ENCODE measurements at regions not wholly inside any gene's neighbourhood (a gene's known extent, or its start where the extent isn't known, plus 50 kb on each side); places are given as distances from the start of the nearest gene placed in this dataset.

DNA sequence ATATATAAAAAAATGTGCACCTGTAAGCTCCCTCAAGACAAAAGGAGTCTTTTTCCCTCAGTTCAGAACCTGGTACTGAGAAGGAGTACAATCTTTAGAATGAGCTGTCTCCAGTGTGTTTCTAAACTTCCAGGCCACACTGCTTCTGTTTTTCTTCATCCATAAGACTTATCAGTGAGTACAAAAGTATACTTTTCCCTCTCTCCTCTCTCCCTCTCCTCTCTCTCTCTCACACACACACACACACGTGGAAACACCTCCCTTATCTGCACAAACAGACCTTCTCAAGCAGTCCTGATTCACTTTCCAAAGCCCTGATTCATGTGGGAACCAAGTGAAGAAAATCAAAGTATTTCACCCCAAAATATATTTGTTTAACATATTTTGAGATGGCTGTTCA is 220.7 kb upstream of the UBASH3B start:
- TF ChIP-seq EZH2 (IDR thresholded peaks at IDR 0.05; ENCODE audit: borderline replicate concordance, low read depth, low read length, severe bottlenecking): no peak
- TF ChIP-seq, protein P1, sequence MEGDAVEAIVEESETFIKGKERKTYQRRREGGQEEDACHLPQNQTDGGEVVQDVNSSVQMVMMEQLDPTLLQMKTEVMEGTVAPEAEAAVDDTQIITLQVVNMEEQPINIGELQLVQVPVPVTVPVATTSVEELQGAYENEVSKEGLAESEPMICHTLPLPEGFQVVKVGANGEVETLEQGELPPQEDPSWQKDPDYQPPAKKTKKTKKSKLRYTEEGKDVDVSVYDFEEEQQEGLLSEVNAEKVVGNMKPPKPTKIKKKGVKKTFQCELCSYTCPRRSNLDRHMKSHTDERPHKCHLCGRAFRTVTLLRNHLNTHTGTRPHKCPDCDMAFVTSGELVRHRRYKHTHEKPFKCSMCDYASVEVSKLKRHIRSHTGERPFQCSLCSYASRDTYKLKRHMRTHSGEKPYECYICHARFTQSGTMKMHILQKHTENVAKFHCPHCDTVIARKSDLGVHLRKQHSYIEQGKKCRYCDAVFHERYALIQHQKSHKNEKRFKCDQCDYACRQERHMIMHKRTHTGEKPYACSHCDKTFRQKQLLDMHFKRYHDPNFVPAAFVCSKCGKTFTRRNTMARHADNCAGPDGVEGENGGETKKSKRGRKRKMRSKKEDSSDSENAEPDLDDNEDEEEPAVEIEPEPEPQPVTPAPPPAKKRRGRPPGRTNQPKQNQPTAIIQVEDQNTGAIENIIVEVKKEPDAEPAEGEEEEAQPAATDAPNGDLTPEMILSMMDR (IDR thresholded peaks at IDR 0.05; ENCODE audit: borderline replicate concordance, extremely low read depth, low read length, poor library complexity, severe bottlenecking): no peak
